HL-60 (cell line): ENCODE measurements at regions not wholly inside any gene's neighbourhood (a gene's known extent, or its start where the extent isn't known, plus 50 kb on each side); places are given as distances from the start of the nearest gene placed in this dataset.

Source experiments
- GABPA ChIP-seq: IDR thresholded peaks from 2 replicates; pipeline ENCODE4 v1.6.1; 2012; ENCODE audit warnings: low read depth
- POLR2AphosphoS5 ChIP-seq: IDR thresholded peaks from 2 replicates; pipeline ENCODE4 v1.6.1; 2012; ENCODE audit warnings: low read depth
- TF ChIP-seq, protein P1 (sequence below): IDR thresholded peaks from 2 replicates; pipeline ENCODE4 v1.6.1; 2012; ENCODE audit warnings: low read depth; ENCODE audit not compliant: insufficient replicate concordance
- TF ChIP-seq, protein P2 (sequence below): IDR thresholded peaks from one replicate; pipeline ENCODE4 v1.5.1; 2011; ENCODE audit warnings: low read length, control low read depth, inconsistent platforms; ENCODE audit not compliant: insufficient read depth

DNA sequence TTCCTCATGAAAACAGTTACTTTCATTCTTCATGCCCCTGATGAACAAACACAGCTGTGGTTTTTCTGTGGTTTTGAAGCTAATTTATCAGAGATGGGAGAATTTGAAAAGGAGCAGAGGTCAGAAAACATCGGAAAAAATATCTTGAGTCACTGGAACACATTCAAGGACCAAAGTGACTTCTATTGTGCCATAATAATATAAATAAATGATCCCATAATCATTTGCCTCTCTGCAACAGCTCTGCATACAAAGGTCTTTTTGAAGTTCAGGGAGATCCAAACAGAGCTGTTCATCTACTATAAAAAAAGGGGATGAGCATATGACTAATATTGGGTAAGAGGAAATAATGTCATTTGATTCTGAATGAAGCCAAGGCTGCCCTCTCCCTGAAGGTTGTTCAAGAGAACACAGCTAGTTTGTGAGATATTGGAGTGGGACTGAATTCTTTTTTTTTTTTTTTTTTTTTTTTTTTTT lies 201.3 kb upstream of the GALNT5 start:
- TF ChIP-seq, protein P1, sequence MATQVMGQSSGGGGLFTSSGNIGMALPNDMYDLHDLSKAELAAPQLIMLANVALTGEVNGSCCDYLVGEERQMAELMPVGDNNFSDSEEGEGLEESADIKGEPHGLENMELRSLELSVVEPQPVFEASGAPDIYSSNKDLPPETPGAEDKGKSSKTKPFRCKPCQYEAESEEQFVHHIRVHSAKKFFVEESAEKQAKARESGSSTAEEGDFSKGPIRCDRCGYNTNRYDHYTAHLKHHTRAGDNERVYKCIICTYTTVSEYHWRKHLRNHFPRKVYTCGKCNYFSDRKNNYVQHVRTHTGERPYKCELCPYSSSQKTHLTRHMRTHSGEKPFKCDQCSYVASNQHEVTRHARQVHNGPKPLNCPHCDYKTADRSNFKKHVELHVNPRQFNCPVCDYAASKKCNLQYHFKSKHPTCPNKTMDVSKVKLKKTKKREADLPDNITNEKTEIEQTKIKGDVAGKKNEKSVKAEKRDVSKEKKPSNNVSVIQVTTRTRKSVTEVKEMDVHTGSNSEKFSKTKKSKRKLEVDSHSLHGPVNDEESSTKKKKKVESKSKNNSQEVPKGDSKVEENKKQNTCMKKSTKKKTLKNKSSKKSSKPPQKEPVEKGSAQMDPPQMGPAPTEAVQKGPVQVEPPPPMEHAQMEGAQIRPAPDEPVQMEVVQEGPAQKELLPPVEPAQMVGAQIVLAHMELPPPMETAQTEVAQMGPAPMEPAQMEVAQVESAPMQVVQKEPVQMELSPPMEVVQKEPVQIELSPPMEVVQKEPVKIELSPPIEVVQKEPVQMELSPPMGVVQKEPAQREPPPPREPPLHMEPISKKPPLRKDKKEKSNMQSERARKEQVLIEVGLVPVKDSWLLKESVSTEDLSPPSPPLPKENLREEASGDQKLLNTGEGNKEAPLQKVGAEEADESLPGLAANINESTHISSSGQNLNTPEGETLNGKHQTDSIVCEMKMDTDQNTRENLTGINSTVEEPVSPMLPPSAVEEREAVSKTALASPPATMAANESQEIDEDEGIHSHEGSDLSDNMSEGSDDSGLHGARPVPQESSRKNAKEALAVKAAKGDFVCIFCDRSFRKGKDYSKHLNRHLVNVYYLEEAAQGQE = no peak
- TF ChIP-seq POLR2AphosphoS5 (no peak), GABPA (no peak)
- TF ChIP-seq, protein P2, sequence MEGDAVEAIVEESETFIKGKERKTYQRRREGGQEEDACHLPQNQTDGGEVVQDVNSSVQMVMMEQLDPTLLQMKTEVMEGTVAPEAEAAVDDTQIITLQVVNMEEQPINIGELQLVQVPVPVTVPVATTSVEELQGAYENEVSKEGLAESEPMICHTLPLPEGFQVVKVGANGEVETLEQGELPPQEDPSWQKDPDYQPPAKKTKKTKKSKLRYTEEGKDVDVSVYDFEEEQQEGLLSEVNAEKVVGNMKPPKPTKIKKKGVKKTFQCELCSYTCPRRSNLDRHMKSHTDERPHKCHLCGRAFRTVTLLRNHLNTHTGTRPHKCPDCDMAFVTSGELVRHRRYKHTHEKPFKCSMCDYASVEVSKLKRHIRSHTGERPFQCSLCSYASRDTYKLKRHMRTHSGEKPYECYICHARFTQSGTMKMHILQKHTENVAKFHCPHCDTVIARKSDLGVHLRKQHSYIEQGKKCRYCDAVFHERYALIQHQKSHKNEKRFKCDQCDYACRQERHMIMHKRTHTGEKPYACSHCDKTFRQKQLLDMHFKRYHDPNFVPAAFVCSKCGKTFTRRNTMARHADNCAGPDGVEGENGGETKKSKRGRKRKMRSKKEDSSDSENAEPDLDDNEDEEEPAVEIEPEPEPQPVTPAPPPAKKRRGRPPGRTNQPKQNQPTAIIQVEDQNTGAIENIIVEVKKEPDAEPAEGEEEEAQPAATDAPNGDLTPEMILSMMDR = no peak
